ENCODE measurements at regions not wholly inside any gene's neighbourhood (a gene's known extent, or its start where the extent isn't known, plus 50 kb on each side); places are given as distances from the start of the nearest gene placed in this dataset.

DNA sequence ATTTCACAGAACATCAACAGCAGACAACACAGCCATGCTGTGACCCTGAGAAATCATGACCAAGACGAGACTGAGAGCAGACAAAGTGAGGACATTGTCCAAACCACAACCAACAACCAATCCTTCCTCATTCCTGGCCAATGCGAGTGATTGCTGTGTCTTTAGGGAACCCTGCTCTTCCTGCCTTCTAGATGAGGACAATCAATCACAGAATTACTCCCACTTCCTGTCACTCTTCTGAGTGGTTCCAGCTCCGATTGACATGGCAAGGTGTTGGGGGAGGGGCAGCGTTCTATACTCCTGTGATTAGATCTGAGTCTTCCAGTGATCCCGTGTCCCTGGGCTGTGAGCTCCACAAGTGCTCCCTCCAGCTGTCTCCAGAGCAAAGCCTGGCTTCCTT lies 227.8 kb downstream of the STIM2 start:
- H3K4me3 ChIP-seq (ENCODE audit: low read depth, low read length) = no peak overlapping the region
- TF ChIP-seq, protein P1, sequence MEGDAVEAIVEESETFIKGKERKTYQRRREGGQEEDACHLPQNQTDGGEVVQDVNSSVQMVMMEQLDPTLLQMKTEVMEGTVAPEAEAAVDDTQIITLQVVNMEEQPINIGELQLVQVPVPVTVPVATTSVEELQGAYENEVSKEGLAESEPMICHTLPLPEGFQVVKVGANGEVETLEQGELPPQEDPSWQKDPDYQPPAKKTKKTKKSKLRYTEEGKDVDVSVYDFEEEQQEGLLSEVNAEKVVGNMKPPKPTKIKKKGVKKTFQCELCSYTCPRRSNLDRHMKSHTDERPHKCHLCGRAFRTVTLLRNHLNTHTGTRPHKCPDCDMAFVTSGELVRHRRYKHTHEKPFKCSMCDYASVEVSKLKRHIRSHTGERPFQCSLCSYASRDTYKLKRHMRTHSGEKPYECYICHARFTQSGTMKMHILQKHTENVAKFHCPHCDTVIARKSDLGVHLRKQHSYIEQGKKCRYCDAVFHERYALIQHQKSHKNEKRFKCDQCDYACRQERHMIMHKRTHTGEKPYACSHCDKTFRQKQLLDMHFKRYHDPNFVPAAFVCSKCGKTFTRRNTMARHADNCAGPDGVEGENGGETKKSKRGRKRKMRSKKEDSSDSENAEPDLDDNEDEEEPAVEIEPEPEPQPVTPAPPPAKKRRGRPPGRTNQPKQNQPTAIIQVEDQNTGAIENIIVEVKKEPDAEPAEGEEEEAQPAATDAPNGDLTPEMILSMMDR (IDR thresholded peaks at IDR 0.05; ENCODE audit: borderline replicate concordance, insufficient read depth, low read depth, low read length) = no peak

DNA sequence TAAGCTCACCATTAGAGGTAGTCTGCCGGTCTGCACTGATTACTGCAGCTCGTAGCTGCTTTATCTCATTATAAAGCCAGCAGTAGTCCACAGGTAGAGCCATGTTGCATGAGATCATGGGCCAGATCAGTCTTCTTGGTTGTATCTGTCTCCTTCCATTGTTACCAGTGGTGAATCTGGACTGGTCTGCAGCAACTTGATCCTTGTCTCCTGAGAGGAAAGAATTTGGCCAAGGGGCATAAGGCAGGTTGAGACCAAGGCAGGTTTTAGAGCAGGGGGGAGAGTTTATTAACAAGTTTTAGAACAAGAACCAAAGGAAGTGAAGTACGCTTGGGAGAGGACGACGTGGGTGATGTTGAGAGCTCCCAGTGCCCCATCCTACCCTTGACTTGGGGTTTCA lies 228.5 kb downstream of the STIM2 start:
- H3K4me3 ChIP-seq (ENCODE audit: low read depth, low read length) = no peak overlapping the region
- TF ChIP-seq, protein P1 (IDR thresholded peaks at IDR 0.05; ENCODE audit: borderline replicate concordance, insufficient read depth, low read depth, low read length) = no peak

DNA sequence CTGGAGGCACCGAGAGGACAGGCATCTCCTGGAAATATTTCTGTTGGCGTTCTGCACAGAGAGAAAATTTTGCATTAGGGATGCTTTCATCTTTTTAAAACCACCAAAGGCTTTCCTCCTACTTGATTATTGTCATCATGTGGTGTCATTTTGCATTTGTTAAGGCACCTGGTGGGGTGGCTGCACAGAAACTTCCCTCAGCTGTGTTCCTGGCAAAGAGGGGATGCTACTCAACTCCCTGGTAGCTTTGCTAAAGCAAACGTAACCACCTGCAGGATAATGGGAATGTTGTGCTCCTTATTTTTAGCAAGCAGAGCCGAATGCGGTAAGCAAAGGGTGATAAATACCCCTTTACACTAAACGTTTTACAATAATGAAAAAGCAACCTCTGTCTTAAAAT lies 229.8 kb downstream of the STIM2 start:
- H3K4me3 ChIP-seq (ENCODE audit: low read depth, low read length) = no peak overlapping the region
- TF ChIP-seq, protein P1 (IDR thresholded peaks at IDR 0.05; ENCODE audit: borderline replicate concordance, insufficient read depth, low read depth, low read length) = no peak

DNA sequence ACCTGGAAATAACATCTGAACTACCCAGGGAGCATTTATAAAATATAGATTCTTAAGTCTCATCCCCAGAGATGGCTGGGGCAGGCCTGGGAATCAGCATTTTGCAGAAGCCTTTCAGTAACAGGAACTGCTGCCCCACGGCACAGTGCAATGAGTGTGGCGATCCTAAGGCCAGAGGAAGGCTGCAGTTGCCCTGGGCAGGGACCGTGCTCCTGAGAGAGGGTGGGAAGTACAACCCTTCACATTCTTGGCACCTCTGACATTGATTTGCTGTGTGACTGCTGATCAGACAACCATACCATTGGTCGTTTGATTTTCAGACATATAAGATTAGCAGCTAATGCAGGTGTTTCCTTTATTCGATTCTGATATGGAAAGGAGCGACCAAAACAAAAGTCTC lies 233.6 kb downstream of the STIM2 start:
- TF ChIP-seq, protein P1 (IDR thresholded peaks at IDR 0.05; ENCODE audit: borderline replicate concordance, insufficient read depth, low read depth, low read length) = no peak
- H3K4me3 ChIP-seq (ENCODE audit: low read depth, low read length) = no peak overlapping the region

DNA sequence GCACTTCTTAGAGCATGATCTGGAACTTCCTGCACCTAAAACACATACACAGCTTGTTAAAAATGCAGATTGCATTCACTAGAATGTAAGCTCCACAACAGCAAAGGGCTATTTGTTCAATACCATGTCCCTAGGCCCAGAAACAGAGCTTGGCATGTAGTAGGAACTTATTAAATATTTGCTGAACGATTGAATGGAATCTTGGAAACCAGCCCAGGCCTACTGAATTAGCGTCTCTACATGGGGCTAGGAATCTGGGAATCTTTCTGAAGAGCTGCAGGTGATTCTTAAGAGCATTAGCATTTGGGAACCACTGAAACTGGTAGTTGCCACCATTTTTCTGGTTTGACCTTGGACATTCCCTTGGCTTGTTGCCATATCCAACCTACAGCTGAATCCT lies 234.1 kb downstream of the STIM2 start:
- H3K4me3 ChIP-seq (ENCODE audit: low read depth, low read length) = no peak overlapping the region
- TF ChIP-seq, protein P1 (IDR thresholded peaks at IDR 0.05; ENCODE audit: borderline replicate concordance, insufficient read depth, low read depth, low read length) = no peak

DNA sequence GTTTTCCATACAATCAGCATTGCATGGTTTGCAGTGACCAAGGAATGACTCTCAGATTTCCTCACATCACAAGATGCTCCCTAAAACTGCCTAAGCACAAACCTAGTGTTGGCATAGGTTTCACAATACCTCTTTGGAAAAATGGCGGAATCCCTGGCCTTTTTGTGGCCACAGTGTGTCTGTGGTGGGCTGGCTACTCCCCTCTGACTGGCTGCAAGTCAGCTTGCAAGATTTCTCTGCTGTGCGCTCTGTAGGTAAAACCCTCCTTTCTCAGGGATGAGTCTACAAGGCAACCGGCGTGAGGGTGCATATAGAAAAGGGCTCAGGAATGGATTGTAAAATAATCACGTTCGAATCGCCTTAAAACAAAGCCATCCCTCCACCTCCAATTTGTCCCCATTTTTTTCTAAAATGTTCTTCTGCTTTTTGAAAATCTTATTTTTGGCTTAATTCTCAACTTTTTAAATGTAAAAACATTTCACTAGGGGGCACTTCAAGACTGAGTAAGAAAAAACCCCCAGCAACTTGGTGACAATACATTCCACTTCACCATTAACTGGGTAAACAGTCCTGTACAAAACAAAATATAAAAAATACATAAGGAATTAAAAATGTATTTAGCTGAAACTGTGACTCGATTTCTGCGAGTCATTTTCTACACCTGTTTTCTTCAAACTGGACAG lies 235.6 kb downstream of the STIM2 start:
- TF ChIP-seq, protein P1 (IDR thresholded peaks at IDR 0.05; ENCODE audit: borderline replicate concordance, insufficient read depth, low read depth, low read length) = no peak
- no peak overlapping the region for H3K4me3 ChIP-seq (ENCODE audit: low read depth, low read length)

DNA sequence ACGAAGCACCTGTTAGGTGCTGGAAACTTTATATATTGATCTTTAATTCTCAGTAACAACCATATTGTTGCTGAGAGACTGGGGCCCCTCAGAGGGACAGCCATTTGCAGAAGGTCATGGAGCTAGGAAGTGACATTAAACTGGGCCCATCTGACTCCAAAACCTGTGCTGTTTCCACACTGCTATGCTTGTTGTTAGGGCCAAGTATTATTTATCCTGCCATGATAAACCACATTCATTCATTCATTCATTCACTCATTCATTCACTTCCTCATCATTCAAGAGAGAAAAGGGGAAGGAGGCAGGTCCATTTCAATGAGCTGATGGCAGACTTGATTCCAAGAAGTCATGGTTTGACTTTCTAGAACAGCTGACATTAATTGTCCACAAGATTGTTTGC lies 237.4 kb downstream of the STIM2 start:
- TF ChIP-seq, protein P1 (IDR thresholded peaks at IDR 0.05; ENCODE audit: borderline replicate concordance, insufficient read depth, low read depth, low read length) = no peak
- no peak overlapping the region for H3K4me3 ChIP-seq (ENCODE audit: low read depth, low read length)
